GM18502 (cell line): ENCODE measurements at regions not wholly inside any gene's neighbourhood (a gene's known extent, or its start where the extent isn't known, plus 50 kb on each side); places are given as distances from the start of the nearest gene placed in this dataset.
"Not testable (repeated sequence)": the region's sequence is repeated elsewhere in the genome, so short reads cannot be mapped to it uniquely, and the experiment has no call there.

ENCODE experiments used
- ATAC-seq: cut with Tn5 transposase; IDR thresholded peaks from one replicate; pipeline ENCODE4 v1.9.1; 2021; ENCODE audit warnings: mild to moderate bottlenecking; ENCODE audit not compliant: unreplicated experiment, poor library complexity

DNA sequence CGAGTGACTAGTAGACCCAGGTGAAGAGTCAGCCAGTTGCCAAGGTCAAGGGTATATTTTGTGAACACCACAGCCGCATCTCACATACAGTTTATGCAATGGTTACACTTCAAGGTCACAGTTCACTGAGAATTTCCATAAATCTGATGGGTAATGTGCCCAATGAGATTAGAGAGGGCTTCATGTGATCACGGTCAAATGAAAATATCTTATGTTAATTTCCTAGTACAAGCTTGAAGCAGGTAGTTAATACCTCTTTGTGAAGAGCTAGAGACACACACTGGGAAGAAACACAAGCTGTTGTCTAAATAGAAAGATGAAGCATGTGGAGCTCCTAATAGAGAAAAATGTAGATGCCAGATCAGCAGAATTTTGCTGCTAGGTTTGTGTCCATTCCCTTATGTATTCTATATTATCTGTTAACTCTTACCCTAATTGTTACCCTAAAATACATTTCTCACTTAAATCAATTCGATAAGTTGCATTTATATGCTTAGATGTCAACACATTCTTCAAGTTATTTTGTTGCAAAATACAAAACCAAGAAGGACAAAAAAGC, 136.0 kb downstream of the NR2F2 start:
- ATAC-seq = no peak

GRCh38 chr15:96468036-96468435, 137.5 kb downstream of the NR2F2 start:
- no peak for ATAC-seq

DNA sequence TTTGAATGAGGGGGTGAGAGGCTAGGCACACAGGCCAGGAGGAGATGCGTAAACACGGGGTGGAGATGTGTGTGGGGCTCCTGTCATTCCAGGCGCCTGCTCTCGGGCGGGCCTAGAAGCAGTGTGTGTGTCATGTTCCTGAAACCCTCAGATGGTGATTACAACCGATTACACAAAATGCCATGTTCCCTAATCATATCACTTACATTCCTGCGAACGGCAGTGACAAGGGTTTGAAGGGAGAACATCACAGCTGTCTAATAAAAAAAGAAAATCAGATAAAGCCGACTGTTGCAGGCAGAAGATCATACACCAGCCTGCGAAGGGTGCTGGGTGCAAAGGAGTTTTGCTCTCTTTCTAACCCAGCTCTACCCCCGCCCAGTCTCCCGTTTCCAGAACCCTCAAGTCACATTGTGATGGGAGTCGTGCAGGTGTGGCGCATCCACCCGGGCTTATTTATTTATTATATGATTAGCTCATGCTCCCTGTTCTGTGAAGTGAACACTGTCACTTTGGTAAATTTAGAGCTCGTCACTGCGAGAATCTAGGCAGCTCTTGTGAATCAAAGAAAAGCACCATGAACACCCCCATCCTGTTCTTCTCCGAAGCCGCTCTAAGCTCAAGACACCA, 140.3 kb downstream of the NR2F2 start:
- ATAC-seq = no peak

DNA sequence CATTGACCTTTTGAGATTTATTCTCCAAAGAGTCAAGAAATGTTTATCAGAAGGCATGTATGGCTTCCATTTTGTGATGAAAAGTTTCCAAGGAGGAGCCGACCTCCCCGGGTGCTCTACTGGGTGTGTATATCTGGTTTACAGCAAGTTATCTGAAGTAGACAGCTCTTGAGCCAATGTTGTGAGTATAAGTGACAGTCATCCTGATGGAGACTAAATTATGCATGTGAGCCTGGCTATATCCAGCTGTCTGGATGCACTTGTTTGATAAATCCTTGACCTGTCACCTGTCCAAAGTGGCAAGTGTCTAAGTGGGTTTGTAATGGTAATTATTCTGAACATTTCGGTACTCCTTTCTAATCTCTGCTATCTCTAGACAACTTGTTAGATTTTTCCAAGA, 142.2 kb downstream of the NR2F2 start:
- no peak for ATAC-seq

GRCh38 chr15:96473556-96473955, 143.1 kb downstream of the NR2F2 start:
- ATAC-seq = no peak

GRCh38 chr15:96474231-96474664, 143.7 kb downstream of the NR2F2 start:
- ATAC-seq = no peak

DNA sequence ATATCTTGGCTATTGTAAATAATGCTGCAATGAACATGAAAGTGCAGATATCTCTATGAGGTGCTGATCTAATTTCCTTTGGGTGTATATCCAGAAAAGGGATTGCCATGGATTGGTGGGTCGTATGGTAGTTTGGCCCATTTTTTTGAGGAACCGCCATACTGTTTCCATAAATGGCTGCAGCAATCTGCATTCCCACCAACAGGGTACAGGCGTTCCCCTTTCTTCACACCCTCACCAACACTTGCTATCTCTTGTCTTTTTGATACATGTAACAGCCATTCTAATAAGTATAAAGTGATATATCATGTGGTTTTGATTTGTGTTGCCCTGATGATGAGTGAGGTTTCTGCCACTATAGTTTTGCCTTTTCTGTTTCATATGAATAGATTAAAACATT, 146.7 kb downstream of the NR2F2 start:
- no peak for ATAC-seq

DNA sequence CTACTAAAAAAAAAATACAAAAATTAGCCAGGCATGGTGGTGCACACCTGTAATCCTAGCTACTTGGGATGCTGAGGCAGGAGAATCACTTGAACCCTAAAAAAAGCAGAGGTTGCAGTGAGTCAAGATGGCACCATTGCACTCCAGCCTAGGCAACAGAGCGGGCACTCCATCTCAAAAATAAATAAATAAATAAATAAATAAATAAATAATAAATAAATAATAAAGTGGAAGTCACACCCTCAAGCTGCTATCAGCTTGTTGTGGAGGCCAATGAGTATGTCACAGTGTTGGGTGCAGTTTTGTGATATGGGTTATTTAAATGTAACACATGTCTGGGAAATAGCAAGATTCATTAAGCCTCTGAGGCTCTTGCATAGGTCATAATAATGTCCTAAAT, 153.9 kb downstream of the NR2F2 start:
- not testable (repeated sequence) for ATAC-seq

DNA sequence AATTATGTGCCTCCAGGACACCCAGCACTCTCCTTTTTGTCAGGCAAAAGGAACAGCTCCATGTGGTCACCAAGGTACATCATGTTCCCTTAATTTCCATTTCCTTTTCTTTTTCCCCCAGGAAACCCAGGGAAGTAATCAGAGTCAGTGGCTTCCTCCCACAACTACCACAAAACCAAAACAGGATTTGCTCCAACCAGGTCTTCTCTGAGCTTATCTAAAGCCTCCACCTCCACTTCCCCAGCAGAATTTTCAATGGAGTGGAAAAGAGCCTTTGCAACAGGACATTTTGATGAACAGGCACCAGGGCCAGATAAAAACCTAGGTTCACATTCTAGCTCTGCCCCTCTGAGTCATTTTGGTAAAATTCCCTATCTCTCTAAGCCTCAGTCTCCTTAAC, 154.3 kb downstream of the NR2F2 start:
- ATAC-seq = no peak

- no peak for ATAC-seq
These were observed 156.7 kb downstream of the NR2F2 start for GRCh38 chr15:96487245-96487644.

DNA sequence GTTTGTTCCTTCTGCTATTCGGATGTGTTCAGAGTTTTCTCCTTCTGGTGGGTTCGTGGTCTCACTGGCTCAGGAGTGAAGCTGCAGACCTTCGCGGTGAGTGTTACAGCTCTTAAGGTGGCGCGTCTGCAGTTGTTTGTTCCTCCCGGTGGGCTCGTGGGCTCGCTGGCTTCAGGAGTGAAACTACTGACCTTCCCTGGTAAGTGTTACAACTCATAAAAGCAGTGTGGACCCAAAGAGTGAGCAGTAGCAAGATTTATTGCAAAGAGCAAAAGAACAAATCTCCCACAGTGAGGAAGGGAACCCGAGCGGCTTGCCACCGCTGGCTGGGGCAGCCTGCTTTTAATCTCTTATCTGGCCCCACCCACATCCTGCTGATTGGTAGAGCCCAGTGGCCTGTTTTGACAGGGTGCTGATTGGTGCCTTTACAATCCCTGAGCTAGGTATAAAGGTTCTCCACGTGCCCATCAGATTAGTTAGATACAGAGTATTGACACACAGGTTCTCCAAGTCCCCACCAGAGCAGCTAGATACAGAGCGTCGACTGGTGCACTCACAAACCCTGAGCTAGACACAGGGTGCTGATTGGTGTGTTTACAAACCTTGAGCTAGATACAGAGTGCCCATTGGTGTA, 160.7 kb downstream of the NR2F2 start:
- not testable (repeated sequence) for ATAC-seq

- not testable (repeated sequence) for ATAC-seq
These were observed 161.5 kb downstream of the NR2F2 start for GRCh38 chr15:96491700-96492644.

GRCh38 chr15:96494505-96494904, 164.0 kb downstream of the NR2F2 start:
- ATAC-seq = no peak

- ATAC-seq = no peak
These were observed 164.9 kb downstream of the NR2F2 start for GRCh38 chr15:96495386-96495785.

DNA sequence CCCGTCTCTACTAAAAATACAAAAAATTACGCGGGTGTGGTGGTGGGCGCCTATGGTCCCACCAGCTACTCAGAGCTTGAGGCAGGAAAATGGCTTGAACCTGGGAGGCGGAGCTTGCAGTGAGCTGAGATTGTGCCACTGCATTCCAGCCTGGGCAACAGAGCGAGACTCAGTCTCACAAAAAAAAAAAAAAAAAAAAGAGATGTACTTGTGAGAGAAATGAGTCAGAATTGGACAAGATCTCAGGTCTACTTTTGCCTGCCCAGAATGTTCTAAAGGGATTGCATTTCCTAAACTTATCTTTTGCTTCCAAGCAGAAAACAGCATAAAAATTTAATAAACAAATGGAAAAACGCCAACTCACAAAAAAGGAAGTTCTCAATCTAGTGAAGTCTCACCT, 167.5 kb downstream of the NR2F2 start:
- ATAC-seq = no peak

GRCh38 chr15:96500508-96500907, 170.0 kb downstream of the NR2F2 start:
- no peak for ATAC-seq

DNA sequence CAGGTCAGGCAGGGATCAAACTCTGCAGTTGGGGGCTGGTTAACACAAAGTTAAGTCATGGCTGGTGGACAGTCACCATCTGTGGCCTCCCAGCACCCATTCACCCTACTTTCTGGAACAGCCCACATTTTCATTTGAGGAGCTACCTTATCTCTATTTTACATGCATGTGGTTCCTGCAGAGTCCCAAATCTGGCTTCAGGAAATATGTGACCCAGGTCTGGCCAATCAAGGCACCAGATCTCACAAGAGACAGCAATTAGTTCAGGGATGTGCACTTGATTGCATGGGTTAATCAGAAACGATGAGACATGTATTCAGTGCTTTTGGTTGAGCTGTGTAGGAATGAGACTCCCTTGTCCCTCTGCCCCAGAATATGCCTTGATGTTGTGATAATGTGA, 170.9 kb downstream of the NR2F2 start:
- no peak for ATAC-seq

- no peak for ATAC-seq
These were observed 171.7 kb downstream of the NR2F2 start for GRCh38 chr15:96502196-96502595.

DNA sequence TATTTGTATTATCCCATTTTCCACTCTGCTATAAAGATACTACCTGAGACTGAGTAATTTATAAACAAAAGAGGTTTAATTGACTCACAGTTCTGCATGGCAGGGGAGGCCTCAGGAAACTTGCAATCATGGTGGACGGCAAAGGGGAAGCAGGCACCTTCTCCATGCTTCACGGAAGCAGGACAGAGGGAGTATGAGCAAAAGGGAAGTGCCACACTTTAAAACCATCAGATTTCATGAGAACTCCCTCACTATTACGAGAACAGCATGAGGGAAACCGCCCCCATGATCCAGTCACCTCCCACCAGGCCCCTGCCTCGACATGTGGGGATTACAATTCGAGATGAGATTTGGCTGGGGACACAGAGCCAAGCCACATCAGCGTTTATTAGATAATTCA, 172.8 kb downstream of the NR2F2 start:
- no peak for ATAC-seq

- ATAC-seq = no peak
These were observed 173.9 kb downstream of the NR2F2 start for GRCh38 chr15:96504371-96504770.

DNA sequence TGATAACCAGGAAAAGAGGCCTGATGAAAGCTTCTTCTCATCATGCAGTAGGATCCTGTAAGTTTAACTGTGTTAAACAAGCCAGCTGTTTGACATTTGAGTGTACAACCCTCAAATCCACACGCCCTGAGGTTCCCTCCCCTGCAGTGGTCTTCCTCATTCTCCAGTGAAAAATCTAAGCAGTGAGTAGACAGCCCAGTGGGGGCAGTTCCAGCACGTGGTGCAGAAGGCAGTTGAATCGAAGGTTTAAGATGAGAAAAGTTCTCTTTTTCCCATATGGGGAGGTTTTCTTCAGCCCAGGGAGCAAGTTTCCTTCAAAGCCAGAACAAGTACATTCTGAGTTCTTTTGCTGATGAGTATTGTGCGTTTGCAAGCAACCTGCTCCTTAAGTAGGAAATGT, 174.5 kb downstream of the NR2F2 start:
- ATAC-seq = no peak
